Naive B cell (primary cell): ENCODE measurements at regions not wholly inside any gene's neighbourhood (a gene's known extent, or its start where the extent isn't known, plus 50 kb on each side); places are given as distances from the start of the nearest gene placed in this dataset.
A peak's percentile ranks its signal among the peaks of the same experiment; 100 is the strongest.

ENCODE experiments used
- ATAC-seq, 2 donors: fragments of 150-1000 bp; cut with Tn5 transposase; 2 replicates each; pipeline ENCODE4 v1.10.0; 2021; ENCODE audit warnings: low read depth in 2 of 2, mild to moderate bottlenecking in 2 of 2, moderate library complexity in 2 of 2
- DNase-seq: peaks from one replicate; pipeline ENCODE4 v3.0.0; 2022
- H3K27ac Mint-ChIP-seq, 6 donors: one replicate each; pipeline ENCODE4 v1.8.0; 2020 to 2022; ENCODE audit warnings: mild to moderate bottlenecking in 6 of 6, mixed read lengths in 6 of 6, moderate library complexity in 5 of 6, inconsistent platforms in 2 of 6
- H3K27me3 Mint-ChIP-seq, 3 donors: one replicate each; pipeline ENCODE4 v1.8.0; 2021 to 2022; ENCODE audit warnings: mixed read lengths in 3 of 3, mild to moderate bottlenecking in 1 of 3
- H3K36me3 Mint-ChIP-seq, 2 donors: one replicate each; pipeline ENCODE4 v1.8.0; 2020 to 2022; ENCODE audit warnings: mixed read lengths in 2 of 2, inconsistent platforms in 1 of 2, mild to moderate bottlenecking in 1 of 2
- H3K4me1 Mint-ChIP-seq, 3 donors: one replicate each; pipeline ENCODE4 v1.8.0; 2020 to 2022; ENCODE audit warnings: mixed read lengths in 3 of 3, inconsistent platforms in 1 of 3, mild to moderate bottlenecking in 1 of 3, moderate library complexity in 1 of 3
- H3K4me3 Mint-ChIP-seq, 8 donors: one replicate each; pipeline ENCODE4 v1.8.0; 2020 to 2022; ENCODE audit warnings: mild to moderate bottlenecking in 8 of 8, mixed read lengths in 8 of 8, moderate library complexity in 8 of 8, inconsistent platforms in 2 of 8
- H3K9me3 Mint-ChIP-seq, 7 donors: one replicate each; pipeline ENCODE4 v1.8.0; 2020 to 2022; ENCODE audit warnings: mixed read lengths in 7 of 7, mild to moderate bottlenecking in 5 of 7, inconsistent platforms in 2 of 7, moderate library complexity in 1 of 7

DNA sequence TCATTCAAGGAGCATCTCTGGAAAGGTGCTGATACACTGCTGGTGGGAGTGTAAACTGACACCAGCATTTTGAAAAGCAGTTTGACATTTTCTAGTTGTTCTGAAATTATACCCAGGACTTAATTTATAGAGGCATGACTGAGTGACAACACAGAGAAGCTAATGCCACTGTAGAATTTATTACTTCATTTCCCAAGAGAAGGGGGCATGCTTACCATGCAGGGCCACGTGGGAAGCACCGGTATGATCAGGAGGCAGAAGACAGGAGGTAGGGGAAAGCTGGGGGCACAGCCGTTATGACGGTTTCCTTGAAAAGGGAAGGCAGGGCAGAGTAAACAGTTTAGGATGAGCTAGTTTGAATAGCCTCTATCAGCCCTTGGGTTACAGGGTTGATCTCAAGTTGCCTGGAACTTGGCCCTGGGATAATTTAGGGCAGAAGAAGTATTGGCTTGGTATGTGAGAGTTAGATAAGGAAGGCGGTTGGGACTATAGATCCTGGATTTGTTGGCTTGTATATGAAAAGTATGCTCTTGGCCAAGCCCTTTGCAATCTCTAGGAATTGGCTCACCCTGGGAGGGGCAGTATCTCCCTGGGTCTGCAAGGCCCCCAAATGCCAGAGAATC, 305.7 kb downstream of the ENC1 start:
- Mint-ChIP-seq H3K4me1 (no peaks in the 10 kb centered on the region), H3K4me3 (no peak overlapping the region), H3K36me3 (no peaks in the 10 kb centered on the region), H3K27me3 (peaks cover 9 to 34% (median 18%) of the 10 kb centered on the region in 3 donors), H3K27ac (no peak overlapping the region), H3K9me3 (no peaks in the 10 kb centered on the region)
- DNase-seq (no peak), ATAC-seq (no peak)

- H3K4me1 Mint-ChIP-seq = no peaks in the 10 kb centered on the region
- ATAC-seq (no peak), DNase-seq (no peak)
- H3K36me3 Mint-ChIP-seq = no peaks in the 10 kb centered on the region
- H3K4me3 Mint-ChIP-seq = peak overlapping the region in 1 of 8 donors; percentile 35
- H3K9me3 Mint-ChIP-seq = no peaks in the 10 kb centered on the region
- H3K27ac Mint-ChIP-seq = no peak overlapping the region
- peaks cover 9 to 30% (median 18%) of the 10 kb centered on the region in 3 donors for H3K27me3 Mint-ChIP-seq
These were observed 306.3 kb downstream of the ENC1 start for GRCh38 chr5:74334062-74334761.

DNA sequence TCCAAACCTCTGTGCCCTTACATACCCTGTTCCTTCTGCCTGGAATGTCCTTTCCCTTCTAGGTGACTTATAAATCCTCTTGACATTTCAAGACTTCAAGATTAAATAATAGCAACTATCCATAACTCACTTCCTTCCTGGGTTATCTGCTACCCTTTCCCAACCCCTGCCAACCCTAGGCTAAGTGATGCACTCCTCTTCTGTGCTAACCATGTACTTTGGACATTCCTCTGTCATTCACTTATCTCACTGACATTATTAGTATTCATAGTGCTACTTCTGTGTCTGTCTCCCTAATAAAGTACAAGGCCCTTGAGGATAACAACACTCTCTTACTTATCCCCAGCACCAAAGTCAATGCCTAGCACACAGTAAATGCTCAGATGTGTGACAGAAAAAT, 307.1 kb downstream of the ENC1 start:
- H3K36me3 Mint-ChIP-seq = no peaks in the 10 kb centered on the region
- H3K4me3 Mint-ChIP-seq = no peak overlapping the region

DNA sequence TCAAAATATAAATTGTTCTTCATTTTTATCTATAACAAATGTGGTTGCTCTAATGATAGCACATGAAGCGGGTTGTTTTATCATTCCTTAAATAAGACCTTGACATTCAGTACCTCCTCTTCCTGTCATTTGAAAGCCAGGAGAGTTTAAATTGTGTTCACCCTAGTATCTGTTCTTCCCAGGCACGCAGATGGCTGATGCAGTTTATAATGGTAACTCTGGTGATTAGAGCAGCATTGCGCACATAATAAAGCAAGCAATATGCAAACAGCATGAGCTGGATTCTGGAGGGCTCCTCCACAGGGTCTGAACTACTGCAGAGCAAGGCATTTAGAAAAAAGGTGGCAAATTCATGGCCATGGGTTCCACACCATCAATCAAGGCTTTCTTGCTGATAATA, 307.8 kb downstream of the ENC1 start:
- Mint-ChIP-seq H3K4me1 (no peaks in the 10 kb centered on the region), H3K9me3 (no peaks in the 10 kb centered on the region), H3K27ac (no peak overlapping the region), H3K27me3 (peaks cover 9 to 25% (median 18%) of the 10 kb centered on the region in 3 donors), H3K4me3 (no peak overlapping the region), H3K36me3 (no peaks in the 10 kb centered on the region)
- DNase-seq (no peak), ATAC-seq (no peak)

More for the DNA sequence above, 307.1 kb downstream of the ENC1 start:
- H3K27me3 Mint-ChIP-seq = peaks cover 9 to 30% (median 18%) of the 10 kb centered on the region in 3 donors
- no peaks in the 10 kb centered on the region for H3K9me3 Mint-ChIP-seq
- DNase-seq = no peak
- ATAC-seq = no peak
- no peak overlapping the region for H3K27ac Mint-ChIP-seq
- no peaks in the 10 kb centered on the region for H3K4me1 Mint-ChIP-seq

- no peak for ATAC-seq
- DNase-seq = no peak
- H3K4me1 Mint-ChIP-seq = peaks cover 0 to 2% (median 0%) of the 10 kb centered on the region in 3 donors
- H3K9me3 Mint-ChIP-seq = no peaks in the 10 kb centered on the region
- H3K27ac Mint-ChIP-seq = no peak overlapping the region
- H3K36me3 Mint-ChIP-seq = no peaks in the 10 kb centered on the region
- peaks cover 9 to 22% (median 18%) of the 10 kb centered on the region in 3 donors for H3K27me3 Mint-ChIP-seq
- H3K4me3 Mint-ChIP-seq = no peak overlapping the region
These were observed 308.5 kb downstream of the ENC1 start for GRCh38 chr5:74332006-74332405.

DNA sequence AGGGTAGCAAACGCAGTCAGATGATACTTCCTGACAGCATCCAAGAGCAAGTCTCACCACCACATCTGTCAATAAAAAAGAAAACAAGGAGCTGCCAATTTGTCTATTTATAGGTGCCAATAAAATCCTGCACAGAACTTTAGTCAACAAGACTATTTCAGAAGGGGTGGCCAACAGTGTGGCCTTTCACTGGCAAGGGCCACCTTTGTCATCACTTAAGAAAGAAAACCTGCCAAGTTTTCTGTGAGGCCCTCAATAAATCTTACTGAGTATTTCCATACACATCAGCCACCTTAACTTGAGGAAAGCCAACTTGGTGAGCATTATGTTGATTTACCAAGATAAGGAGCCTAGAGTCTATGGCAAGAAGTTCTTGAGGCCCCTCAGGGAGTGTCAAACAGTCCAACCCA, 312.3 kb downstream of the ENC1 start:
- peaks cover 0 to 7% (median 0%) of the 10 kb centered on the region in 3 donors for H3K4me1 Mint-ChIP-seq
- no peaks in the 10 kb centered on the region for H3K9me3 Mint-ChIP-seq
- peaks cover 2 to 9% (median 7%) of the 10 kb centered on the region in 3 donors for H3K27me3 Mint-ChIP-seq
- H3K27ac Mint-ChIP-seq = no peak overlapping the region
- ATAC-seq (no peak), DNase-seq (no peak)
- H3K36me3 Mint-ChIP-seq = no peaks in the 10 kb centered on the region
- no peak overlapping the region for H3K4me3 Mint-ChIP-seq

GRCh38 chr5:74327339-74327685, 313.2 kb downstream of the ENC1 start:
- Mint-ChIP-seq H3K36me3 (no peaks in the 10 kb centered on the region), H3K4me3 (no peak overlapping the region), H3K27me3 (peaks cover 0 to 6% (median 4%) of the 10 kb centered on the region in 3 donors), H3K27ac (peak overlapping the region in 1 of 6 donors; percentile 4), H3K4me1 (peaks cover 0 to 7% (median 0%) of the 10 kb centered on the region in 3 donors), H3K9me3 (no peaks in the 10 kb centered on the region)
- no peak for ATAC-seq
- no peak for DNase-seq

- Mint-ChIP-seq H3K27me3 (peaks cover 0 to 6% (median 4%) of the 10 kb centered on the region in 3 donors), H3K27ac (peak overlapping the region in 2 of 6 donors; percentile 8 to 27), H3K36me3 (no peaks in the 10 kb centered on the region), H3K4me1 (peaks cover 0 to 7% (median 0%) of the 10 kb centered on the region in 3 donors), H3K4me3 (no peak overlapping the region), H3K9me3 (no peaks in the 10 kb centered on the region)
- no peak for ATAC-seq
- DNase-seq = no peak
These were observed 313.8 kb downstream of the ENC1 start for GRCh38 chr5:74326571-74327338.

DNA sequence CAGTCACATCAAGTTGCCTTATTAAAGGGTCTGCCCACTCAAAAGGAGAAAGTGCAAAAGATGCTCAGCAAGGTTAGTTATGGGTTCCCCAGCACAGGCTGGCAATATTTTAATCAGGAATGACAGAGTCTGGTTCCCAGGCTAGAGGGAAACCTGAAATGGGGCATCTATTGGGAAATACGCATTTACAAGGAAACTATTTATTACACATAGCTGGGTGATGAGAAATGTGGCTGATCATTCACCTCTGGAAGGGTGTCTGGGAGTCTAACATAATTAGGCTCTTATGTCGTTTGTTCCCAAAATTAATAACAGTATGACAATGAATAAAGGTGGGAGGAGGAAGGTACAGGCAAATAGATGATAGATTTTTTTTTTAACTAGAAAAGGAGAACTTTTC, 314.7 kb downstream of the ENC1 start:
- peaks cover 0 to 4% (median 0%) of the 10 kb centered on the region in 3 donors for H3K27me3 Mint-ChIP-seq
- no peak overlapping the region for H3K4me3 Mint-ChIP-seq
- H3K9me3 Mint-ChIP-seq = no peaks in the 10 kb centered on the region
- H3K27ac Mint-ChIP-seq = no peak overlapping the region
- H3K4me1 Mint-ChIP-seq = peaks cover 0 to 7% (median 0%) of the 10 kb centered on the region in 3 donors
- DNase-seq = no peak
- ATAC-seq = no peak
- no peaks in the 10 kb centered on the region for H3K36me3 Mint-ChIP-seq

GRCh38 chr5:74324556-74324955, 316.0 kb downstream of the ENC1 start:
- H3K36me3 Mint-ChIP-seq = no peaks in the 10 kb centered on the region
- DNase-seq = no peak
- peaks cover 0 to 2% (median 0%) of the 10 kb centered on the region in 7 donors for H3K9me3 Mint-ChIP-seq
- peaks cover 0 to 4% (median 1%) of the 10 kb centered on the region in 3 donors for H3K27me3 Mint-ChIP-seq
- ATAC-seq = no peak
- H3K27ac Mint-ChIP-seq = no peak overlapping the region
- H3K4me3 Mint-ChIP-seq = no peak overlapping the region
- peaks cover 0 to 7% (median 0%) of the 10 kb centered on the region in 3 donors for H3K4me1 Mint-ChIP-seq

- DNase-seq = no peak
These were observed 317.6 kb downstream of the ENC1 start for GRCh38 chr5:74322944-74323343.

DNA sequence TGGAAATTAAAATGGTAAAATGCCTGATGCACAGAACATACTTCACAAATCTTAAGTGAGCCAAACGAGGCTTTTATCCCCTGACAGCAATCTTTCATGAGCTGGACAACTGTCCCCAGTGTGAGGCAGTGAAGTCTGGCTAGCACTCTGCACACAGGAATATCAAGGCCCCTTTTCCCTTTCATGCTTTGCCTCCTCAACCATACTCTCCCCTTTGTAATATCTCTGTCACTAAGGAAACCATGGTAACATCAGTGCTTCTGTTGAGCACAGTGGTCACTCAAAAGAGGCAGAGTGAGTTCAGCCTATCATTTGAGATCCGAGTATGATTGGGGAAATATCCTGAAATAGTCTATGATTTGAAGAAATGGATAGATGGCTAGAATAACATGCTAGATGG, 318.3 kb downstream of the ENC1 start:
- Mint-ChIP-seq H3K9me3 (peaks cover 0 to 2% (median 0%) of the 10 kb centered on the region in 7 donors), H3K27ac (no peak overlapping the region), H3K36me3 (no peaks in the 10 kb centered on the region), H3K4me3 (no peak overlapping the region), H3K4me1 (peaks cover 0 to 6% (median 0%) of the 10 kb centered on the region in 3 donors), H3K27me3 (peaks cover 7 to 10% (median 10%) of the 10 kb centered on the region in 3 donors)
- no peak for DNase-seq
- ATAC-seq = no peak

More at GRCh38 chr5:74322944-74323343, 317.6 kb downstream of the ENC1 start:
- peaks cover 0 to 7% (median 0%) of the 10 kb centered on the region in 3 donors for H3K4me1 Mint-ChIP-seq
- no peaks in the 10 kb centered on the region for H3K36me3 Mint-ChIP-seq
- no peak for ATAC-seq
- H3K27me3 Mint-ChIP-seq = peaks cover 4 to 10% (median 8%) of the 10 kb centered on the region in 3 donors
- H3K4me3 Mint-ChIP-seq = no peak overlapping the region
- peaks cover 0 to 2% (median 0%) of the 10 kb centered on the region in 7 donors for H3K9me3 Mint-ChIP-seq
- no peak overlapping the region for H3K27ac Mint-ChIP-seq

DNA sequence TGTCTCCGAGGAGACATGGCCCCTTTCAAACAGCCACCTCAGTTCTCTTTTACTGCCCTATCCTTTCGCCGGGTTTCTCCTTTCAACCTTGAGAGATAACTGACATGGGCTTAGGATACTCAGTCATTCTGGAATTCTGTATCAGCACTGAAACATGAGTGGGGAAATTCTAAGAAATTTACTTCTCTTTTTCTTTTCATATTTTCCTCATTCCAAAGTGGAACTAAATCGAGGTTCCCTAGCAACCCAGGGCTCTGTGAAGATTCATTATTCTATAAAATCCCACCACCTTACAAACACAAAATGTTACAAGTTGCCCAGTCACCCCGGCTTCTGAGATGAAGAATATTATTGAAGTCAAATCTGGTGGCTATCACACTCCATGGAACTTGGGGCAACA, 319.2 kb downstream of the ENC1 start:
- H3K9me3 Mint-ChIP-seq = peaks cover 0 to 2% (median 0%) of the 10 kb centered on the region in 7 donors

More for the DNA sequence above, 319.2 kb downstream of the ENC1 start:
- Mint-ChIP-seq H3K36me3 (no peaks in the 10 kb centered on the region), H3K4me1 (no peaks in the 10 kb centered on the region), H3K27me3 (peaks cover 15 to 19% (median 17%) of the 10 kb centered on the region in 3 donors), H3K4me3 (no peak overlapping the region), H3K27ac (no peak overlapping the region)
- no peak for ATAC-seq
- no peak for DNase-seq
